Neuronal stem cell (in vitro differentiated cells): ENCODE measurements at regions not wholly inside any gene's neighbourhood (a gene's known extent, or its start where the extent isn't known, plus 50 kb on each side); places are given as distances from the start of the nearest gene placed in this dataset.

Source experiments
- DNase-seq: peaks from one replicate; pipeline ENCODE4 v3.0.0-alpha.2; 2013; ENCODE audit warnings: low spot score
- H2AFZ ChIP-seq: one replicate; pipeline ENCODE4 v1.6.1; 2013; ENCODE audit warnings: mild to moderate bottlenecking, low read length, inconsistent platforms
- H2AK5ac ChIP-seq: 2 replicates; pipeline ENCODE4 v1.6.1; 2013; ENCODE audit warnings: low read depth, mild to moderate bottlenecking, inconsistent platforms, low read length, moderate library complexity, mixed read lengths
- H2BK120ac ChIP-seq: 2 replicates; pipeline ENCODE4 v1.6.1; 2013; ENCODE audit warnings: low read depth, mild to moderate bottlenecking, inconsistent platforms, low read length, moderate library complexity, mixed read lengths
- H2BK12ac ChIP-seq: one replicate; pipeline ENCODE4 v1.6.1; 2013; ENCODE audit warnings: low read length, inconsistent platforms
- H2BK15ac ChIP-seq: 2 replicates; pipeline ENCODE4 v1.6.1; 2013; ENCODE audit warnings: mild to moderate bottlenecking, low read length, inconsistent platforms, mixed read lengths
- H2BK5ac ChIP-seq: one replicate; pipeline ENCODE4 v1.6.1; 2013; ENCODE audit warnings: inconsistent platforms, mild to moderate bottlenecking, low read length, moderate library complexity
- H3K14ac ChIP-seq: one replicate; pipeline ENCODE4 v1.6.1; 2013; ENCODE audit warnings: low read length, inconsistent platforms
- H3K18ac ChIP-seq: 2 replicates; pipeline ENCODE4 v1.6.1; 2013; ENCODE audit warnings: low read length, inconsistent platforms
- H3K23ac ChIP-seq: 2 replicates; pipeline ENCODE4 v1.6.1; 2013; ENCODE audit warnings: low read depth, mild to moderate bottlenecking, mixed read lengths, low read length, inconsistent platforms; ENCODE audit not compliant: poor library complexity
- H3K27ac ChIP-seq: replicated peaks from 3 replicates; pipeline ENCODE4 v1.5.1; 2013; ENCODE audit warnings: low read length, inconsistent platforms
- H3K27me3 ChIP-seq, 3 experiments: 2 replicates each; pipeline ENCODE4 v1.6.1; 2013; ENCODE audit warnings: low read length in 3 of 3, mild to moderate bottlenecking in 2 of 3, inconsistent platforms in 1 of 3, low read depth in 1 of 3, mixed read lengths in 1 of 3, moderate library complexity in 1 of 3; ENCODE audit not compliant: control insufficient read depth in 3 of 3, insufficient read depth in 3 of 3
- H3K36me3 ChIP-seq, 2 donors: replicated peaks in 1 of 2; 2 replicates each; pipeline ENCODE4 v1.6.1; 2013; ENCODE audit warnings: low read length in 2 of 2; ENCODE audit not compliant: control insufficient read depth in 2 of 2, insufficient read depth in 2 of 2
- H3K4ac ChIP-seq: 2 replicates; pipeline ENCODE4 v1.6.1; 2013; ENCODE audit warnings: inconsistent platforms, mild to moderate bottlenecking, low read length, moderate library complexity
- H3K4me1 ChIP-seq, 2 donors: 1 replicate in 1 of 2; 2 replicates in 1 of 2; pipeline ENCODE4 v1.6.1; 2013; ENCODE audit warnings: low read length in 2 of 2, low read depth in 1 of 2; ENCODE audit not compliant: control insufficient read depth in 2 of 2, insufficient read depth in 1 of 2
- H3K4me2 ChIP-seq: one replicate; pipeline ENCODE4 v1.6.1; 2013; ENCODE audit warnings: mild to moderate bottlenecking, low read length, inconsistent platforms; ENCODE audit not compliant: insufficient read depth, poor library complexity, severe bottlenecking
- H3K4me3 ChIP-seq, 2 donors: 2 replicates each; pipeline ENCODE4 v1.5.1; 2013; ENCODE audit warnings: low read length in 2 of 2, mild to moderate bottlenecking in 2 of 2, inconsistent platforms in 1 of 2, moderate library complexity in 1 of 2
- H3K79me1 ChIP-seq: one replicate; pipeline ENCODE4 v1.6.1; 2013; ENCODE audit warnings: low read depth, mild to moderate bottlenecking, inconsistent platforms, low read length, moderate library complexity
- H3K9ac ChIP-seq: one replicate; pipeline ENCODE4 v1.6.1; 2013; ENCODE audit warnings: mild to moderate bottlenecking, low read depth, low read length, inconsistent platforms; ENCODE audit not compliant: poor library complexity
- H3K9me3 ChIP-seq, 2 donors: replicated peaks in 1 of 2; 2 replicates each; pipeline versions ENCODE3 to v1.6.1; 2013; ENCODE audit warnings: low read length in 2 of 2, mild to moderate bottlenecking in 2 of 2, inconsistent platforms in 1 of 2, low read depth in 1 of 2, mixed read lengths in 1 of 2, moderate library complexity in 1 of 2; ENCODE audit not compliant: control insufficient read depth in 2 of 2, insufficient read depth in 1 of 2
- H4K8ac ChIP-seq: one replicate; pipeline ENCODE4 v1.6.1; 2013; ENCODE audit warnings: low read depth, mild to moderate bottlenecking, inconsistent platforms, low read length, moderate library complexity
- H4K91ac ChIP-seq: one replicate; pipeline ENCODE4 v1.6.1; 2013; ENCODE audit warnings: low read length, low read depth, mild to moderate bottlenecking, inconsistent platforms; ENCODE audit not compliant: poor library complexity
- WGBS, 2 donors: extraction: QIAGEN DNeasy Blood & Tissue Kit; methylation state at CpG; one replicate each; pipeline ENCODE4 v1.1.7; 2013; ENCODE audit warnings: missing lambda C conversion rate in 2 of 2, mixed read lengths in 1 of 2; ENCODE audit not compliant: insufficient read length in 2 of 2, insufficient replicate concordance in 1 of 2; ENCODE audit errors: extremely low coverage in 2 of 2; 5-methylcytosine and 5-hydroxymethylcytosine counted together

DNA sequence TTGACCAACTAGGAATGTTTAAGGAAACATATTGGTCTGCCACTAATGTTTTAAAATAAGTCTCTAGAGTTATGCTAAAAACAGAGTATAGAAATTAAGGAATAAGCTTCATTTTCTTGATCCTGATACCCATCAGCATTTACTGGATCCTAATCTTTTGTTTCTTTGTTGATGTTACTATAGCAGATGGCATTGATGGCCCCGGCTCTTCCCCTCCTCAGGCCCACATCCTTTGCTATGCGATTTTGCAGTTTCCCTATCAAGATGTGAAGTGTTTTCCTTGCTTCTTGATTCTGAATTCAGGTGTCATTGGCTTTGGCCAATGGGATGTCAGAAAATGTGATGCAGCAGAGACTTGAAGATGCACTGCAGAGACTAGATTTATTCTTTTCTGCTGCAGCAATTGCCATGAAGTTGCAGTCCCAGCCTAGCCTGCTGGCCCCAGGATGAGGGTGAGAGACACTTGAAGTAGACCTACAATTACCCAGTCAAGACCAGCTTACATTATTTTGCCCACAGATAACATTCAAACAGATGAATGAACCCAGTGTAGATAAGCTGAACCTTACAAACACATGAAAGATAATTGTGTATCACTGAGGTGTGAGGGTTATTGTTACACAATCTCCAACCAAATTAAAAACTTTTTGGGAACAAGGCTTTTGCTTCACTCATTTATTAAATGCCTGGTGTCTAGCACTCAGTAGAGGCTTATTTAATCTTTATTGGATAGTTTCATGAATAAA, 115.2 kb upstream of the ITGA4 start:
- Histone ChIP-seq H3K4me3 (no peak overlapping the region), H3K9ac (no peak overlapping the region), H3K9me3 (no peaks in the 10 kb centered on the region), H3K14ac (no peak overlapping the region), H3K4ac (no peak overlapping the region), H3K4me2 (no peak overlapping the region), H2AK5ac (no peak overlapping the region), H4K91ac (no peak overlapping the region), H3K36me3 (no peaks in the 10 kb centered on the region), H2BK5ac (no peak overlapping the region), H3K4me1 (no peaks in the 10 kb centered on the region), H3K23ac (no peak overlapping the region), H2AFZ (no peak overlapping the region), H2BK120ac (no peak overlapping the region), H2BK15ac (no peak overlapping the region), H3K27me3 (no peaks in the 10 kb centered on the region), H3K18ac (no peak overlapping the region), H3K27ac (no peak overlapping the region), H2BK12ac (no peak overlapping the region), H4K8ac (no peak overlapping the region), H3K79me1 (no peaks in the 10 kb centered on the region)
- WGBS, 2 donors: no CpG with 5 or more reads among the region's 2 CpGs
- no peak for DNase-seq

DNA sequence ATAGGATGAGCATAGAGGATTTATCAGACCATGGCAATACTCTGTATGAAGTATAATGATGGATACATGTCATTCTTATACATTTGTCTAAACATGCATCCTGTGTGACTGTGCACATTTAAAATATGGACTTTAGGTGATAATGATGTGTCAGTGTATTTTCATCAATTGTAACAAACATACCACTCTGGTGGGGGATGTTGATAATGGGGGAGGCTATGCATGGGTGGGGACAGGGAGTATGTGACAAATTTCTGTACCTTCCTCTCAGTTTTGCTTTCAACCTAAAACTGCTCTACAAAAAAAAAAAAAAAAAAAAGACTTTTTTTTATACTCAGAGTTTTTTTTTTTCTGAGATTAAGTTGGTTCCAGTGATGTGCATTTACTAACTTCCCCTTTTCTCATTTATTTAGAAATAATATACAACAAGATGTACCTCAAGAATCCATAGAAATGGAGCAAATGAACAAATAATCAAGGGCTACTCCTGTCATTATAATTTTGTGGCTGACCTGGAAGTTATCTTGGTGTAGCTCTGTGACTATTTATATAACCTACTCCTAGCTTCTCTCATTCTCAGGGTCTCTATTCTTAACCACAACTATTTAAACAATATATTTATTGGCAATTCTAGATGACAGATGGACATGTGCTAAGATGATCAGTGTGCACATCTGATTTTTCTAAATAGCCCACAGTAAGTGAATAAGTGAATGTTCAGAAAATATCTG, 108.9 kb upstream of the ITGA4 start:
- H3K79me1 ChIP-seq: no peaks in the 10 kb centered on the region
- no peak overlapping the region for H2BK5ac ChIP-seq
- H2BK15ac ChIP-seq: no peak overlapping the region
- H3K4me3 ChIP-seq: no peak overlapping the region
- H3K9ac ChIP-seq: no peak overlapping the region
- H3K9me3 ChIP-seq: no peaks in the 10 kb centered on the region
- no peak overlapping the region for H2BK120ac ChIP-seq
- no peak overlapping the region for H3K27ac ChIP-seq
- no peaks in the 10 kb centered on the region for H3K27me3 ChIP-seq
- H3K18ac ChIP-seq: no peak overlapping the region
- no peak overlapping the region for H3K4ac ChIP-seq
- no peaks in the 10 kb centered on the region for H3K4me1 ChIP-seq
- H3K14ac ChIP-seq: no peak overlapping the region
- H4K91ac ChIP-seq: no peak overlapping the region
- no peak overlapping the region for H3K4me2 ChIP-seq
- no peak for DNase-seq
- H4K8ac ChIP-seq: no peak overlapping the region
- H2BK12ac ChIP-seq: no peak overlapping the region
- H2AK5ac ChIP-seq: no peak overlapping the region
- H2AFZ ChIP-seq: no peak overlapping the region
- no peaks in the 10 kb centered on the region for H3K36me3 ChIP-seq
- no peak overlapping the region for H3K23ac ChIP-seq

DNA sequence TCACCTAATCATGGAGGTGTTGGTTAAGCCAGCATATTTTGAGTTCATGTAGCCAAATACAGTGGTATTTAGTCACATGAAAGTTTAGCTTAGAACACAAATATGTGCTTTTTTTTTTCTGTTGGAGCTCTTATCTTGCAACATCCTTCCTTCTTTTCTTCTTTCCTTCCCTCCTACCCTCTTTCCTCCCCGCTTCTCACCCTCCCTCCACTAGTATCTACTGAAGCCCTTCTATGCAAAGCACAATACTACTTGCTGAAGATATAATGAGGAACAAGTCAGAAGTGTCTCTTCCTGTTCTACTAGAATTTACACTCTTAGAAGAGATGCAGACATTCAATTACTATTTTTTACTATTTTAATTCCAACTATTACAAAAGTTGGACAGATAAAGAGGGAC, 105.0 kb upstream of the ITGA4 start:
- H2BK15ac ChIP-seq: no peak overlapping the region
- no peak overlapping the region for H2AFZ ChIP-seq
- H2BK12ac ChIP-seq: no peak overlapping the region
- DNase-seq: no peak
- no peak overlapping the region for H4K8ac ChIP-seq
- no peaks in the 10 kb centered on the region for H3K27me3 ChIP-seq
- no peaks in the 10 kb centered on the region for H3K9me3 ChIP-seq
- no peaks in the 10 kb centered on the region for H3K79me1 ChIP-seq
- no peak overlapping the region for H3K27ac ChIP-seq
- no peak overlapping the region for H3K9ac ChIP-seq
- no peaks in the 10 kb centered on the region for H3K4me1 ChIP-seq
- H3K4ac ChIP-seq: no peak overlapping the region
- no peak overlapping the region for H2BK120ac ChIP-seq
- no peak overlapping the region for H3K23ac ChIP-seq
- no peak overlapping the region for H2AK5ac ChIP-seq
- no CpG with 5 or more reads among the region's 1 CpG for WGBS, 2 donors
- H3K14ac ChIP-seq: no peak overlapping the region
- H4K91ac ChIP-seq: no peak overlapping the region
- H2BK5ac ChIP-seq: no peak overlapping the region
- H3K36me3 ChIP-seq: no peaks in the 10 kb centered on the region
- no peak overlapping the region for H3K18ac ChIP-seq
- no peak overlapping the region for H3K4me3 ChIP-seq
- H3K4me2 ChIP-seq: no peak overlapping the region

DNA sequence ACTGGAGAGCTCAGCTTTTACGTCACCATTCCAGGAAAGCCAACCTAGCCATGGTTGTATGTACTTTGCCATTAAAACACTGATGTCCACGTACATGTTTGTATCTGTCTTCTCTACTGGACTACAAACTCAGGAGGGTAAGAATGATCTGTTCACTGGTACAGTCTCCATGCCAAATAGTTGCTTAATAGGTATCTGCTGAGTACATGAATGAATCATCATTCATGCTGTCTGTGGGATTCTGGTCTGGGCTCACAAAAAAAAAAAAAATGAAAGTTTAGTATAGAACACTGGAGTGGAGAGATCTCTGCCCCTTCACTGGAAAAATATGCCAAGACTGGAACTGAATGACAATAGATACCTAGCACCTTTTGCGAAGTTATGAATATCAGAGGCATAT, 102.6 kb upstream of the ITGA4 start:
- Histone ChIP-seq H3K23ac (no peak overlapping the region), H2BK120ac (no peak overlapping the region), H3K4me1 (no peaks in the 10 kb centered on the region), H4K8ac (no peak overlapping the region), H2AK5ac (no peak overlapping the region), H3K27me3 (no peaks in the 10 kb centered on the region), H3K79me1 (no peaks in the 10 kb centered on the region), H3K27ac (no peak overlapping the region), H3K18ac (no peak overlapping the region), H3K4me2 (no peak overlapping the region), H2BK15ac (no peak overlapping the region), H4K91ac (no peak overlapping the region), H3K36me3 (no peaks in the 10 kb centered on the region), H3K9ac (no peak overlapping the region), H2BK5ac (no peak overlapping the region), H3K14ac (no peak overlapping the region), H2AFZ (no peak overlapping the region), H3K4me3 (no peak overlapping the region), H3K4ac (no peak overlapping the region), H2BK12ac (no peak overlapping the region), H3K9me3 (no peaks in the 10 kb centered on the region)
- no CpG with 5 or more reads among the region's 3 CpGs for WGBS, 2 donors
- no peak for DNase-seq
